ENCODE measurements at regions not wholly inside any gene's neighbourhood (a gene's known extent, or its start where the extent isn't known, plus 50 kb on each side); places are given as distances from the start of the nearest gene placed in this dataset.

- no peak for TF ChIP-seq CTCF (IDR thresholded peaks at IDR 0.05; ENCODE audit: low read length)
- TF ChIP-seq EZH2 (IDR thresholded peaks at IDR 0.05; ENCODE audit: borderline replicate concordance, low read length), result no peak
Observed at GRCh38 chr18:34153711-34154110, 71.0 kb downstream of the NOL4 start.

Data from OCI-LY1 (cell line).